Mammary epithelial cell (primary cell): ENCODE measurements at regions not wholly inside any gene's neighbourhood (a gene's known extent, or its start where the extent isn't known, plus 50 kb on each side); places are given as distances from the start of the nearest gene placed in this dataset.

Experiments
- EZH2 ChIP-seq: IDR thresholded peaks from 2 replicates; pipeline ENCODE4 v1.6.1; 2012; ENCODE audit warnings: low read length, inconsistent platforms, borderline replicate concordance
- TF ChIP-seq, protein P1 (sequence below), 2 donors: IDR thresholded peaks in 1 of 2; conservative IDR thresholded peaks in 1 of 2; 2 replicates each; pipeline ENCODE4 v1.5.1; 2011 to 2012; ENCODE audit warnings: inconsistent platforms in 2 of 2, low read length in 2 of 2, mild to moderate bottlenecking in 2 of 2, control low read depth in 1 of 2, low read depth in 1 of 2; ENCODE audit not compliant: insufficient read depth in 1 of 2; ENCODE audit errors: extremely low read depth in 1 of 2

DNA sequence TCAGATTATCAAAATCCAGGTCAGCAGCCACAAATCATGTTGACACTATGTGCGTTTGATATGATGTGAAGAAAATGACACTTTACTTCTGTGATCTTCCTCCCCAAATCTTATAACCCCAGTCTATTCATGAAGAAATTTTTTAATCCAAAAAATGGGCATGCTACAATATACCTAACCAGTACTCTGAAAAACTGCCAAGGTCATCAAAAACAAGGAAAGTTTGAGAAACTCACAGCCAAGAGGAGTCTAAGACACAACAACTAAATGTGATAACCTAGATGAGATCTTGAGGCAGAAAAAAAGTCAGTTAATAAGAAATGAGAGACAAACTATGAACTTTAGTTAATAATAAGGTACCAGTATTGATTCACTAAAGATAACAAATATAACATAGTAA is 200.6 kb upstream of the IRAK1BP1 start:
- TF ChIP-seq, protein P1, sequence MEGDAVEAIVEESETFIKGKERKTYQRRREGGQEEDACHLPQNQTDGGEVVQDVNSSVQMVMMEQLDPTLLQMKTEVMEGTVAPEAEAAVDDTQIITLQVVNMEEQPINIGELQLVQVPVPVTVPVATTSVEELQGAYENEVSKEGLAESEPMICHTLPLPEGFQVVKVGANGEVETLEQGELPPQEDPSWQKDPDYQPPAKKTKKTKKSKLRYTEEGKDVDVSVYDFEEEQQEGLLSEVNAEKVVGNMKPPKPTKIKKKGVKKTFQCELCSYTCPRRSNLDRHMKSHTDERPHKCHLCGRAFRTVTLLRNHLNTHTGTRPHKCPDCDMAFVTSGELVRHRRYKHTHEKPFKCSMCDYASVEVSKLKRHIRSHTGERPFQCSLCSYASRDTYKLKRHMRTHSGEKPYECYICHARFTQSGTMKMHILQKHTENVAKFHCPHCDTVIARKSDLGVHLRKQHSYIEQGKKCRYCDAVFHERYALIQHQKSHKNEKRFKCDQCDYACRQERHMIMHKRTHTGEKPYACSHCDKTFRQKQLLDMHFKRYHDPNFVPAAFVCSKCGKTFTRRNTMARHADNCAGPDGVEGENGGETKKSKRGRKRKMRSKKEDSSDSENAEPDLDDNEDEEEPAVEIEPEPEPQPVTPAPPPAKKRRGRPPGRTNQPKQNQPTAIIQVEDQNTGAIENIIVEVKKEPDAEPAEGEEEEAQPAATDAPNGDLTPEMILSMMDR (conservative IDR thresholded peaks at IDR 0.05 in 1 of 2, IDR thresholded peaks at IDR 0.05 in 1 of 2; ENCODE audit: extremely low read depth in 1 of 2, insufficient read depth in 1 of 2, low read depth in 1 of 2, low read length in 2 of 2): no peak
- no peak for TF ChIP-seq EZH2
